Neural progenitor cell (in vitro differentiated cells): ENCODE measurements at regions not wholly inside any gene's neighbourhood (a gene's known extent, or its start where the extent isn't known, plus 50 kb on each side); places are given as distances from the start of the nearest gene placed in this dataset.

ENCODE experiments used
- DNase-seq: peaks from one replicate; pipeline ENCODE4 v3.0.0-alpha.2; 2016; ENCODE audit warnings: low spot score
- H2AFZ ChIP-seq: fragments of 200-600 bp; sonication (generic); replicated peaks from 2 replicates; pipeline ENCODE4 v1.6.1; 2016; ENCODE audit warnings: antibody characterized with exemption
- H3F3A ChIP-seq: fragments of 200-600 bp; sonication (generic); 2 replicates; pipeline ENCODE4 v1.6.1; 2016; ENCODE audit warnings: antibody characterized with exemption, low read depth
- H3K27ac ChIP-seq: fragments of 200-600 bp; sonication (generic); 2 replicates; pipeline ENCODE4 v1.5.1; 2016; ENCODE audit warnings: mild to moderate bottlenecking
- H3K27me3 ChIP-seq: fragments of 200-600 bp; sonication (generic); 2 replicates; pipeline ENCODE4 v1.6.1; 2016; ENCODE audit warnings: mild to moderate bottlenecking, moderate library complexity
- H3K36me3 ChIP-seq: fragments of 200-600 bp; sonication (generic); 2 replicates; pipeline ENCODE4 v1.5.1; 2016
- H3K4me1 ChIP-seq: fragments of 200-600 bp; sonication (generic); 2 replicates; pipeline ENCODE4 v1.6.1; 2016; ENCODE audit warnings: mixed run types
- H3K4me2 ChIP-seq: fragments of 200-600 bp; sonication (generic); 2 replicates; pipeline ENCODE4 v1.6.1; 2016
- H3K4me3 ChIP-seq: fragments of 200-600 bp; sonication (generic); 2 replicates; pipeline ENCODE4 v1.5.1; 2016
- H3K79me2 ChIP-seq: fragments of 200-600 bp; sonication (generic); 2 replicates; pipeline ENCODE4 v1.6.1; 2016; ENCODE audit warnings: low read depth
- H3K9ac ChIP-seq: fragments of 200-600 bp; sonication (generic); 2 replicates; pipeline ENCODE4 v1.6.1; 2016
- H3K9me3 ChIP-seq: fragments of 200-600 bp; sonication (generic); 2 replicates; pipeline ENCODE4 v1.5.1; 2016; ENCODE audit warnings: low read depth
- H4K20me1 ChIP-seq: fragments of 200-600 bp; sonication (generic); 2 replicates; pipeline ENCODE4 v1.6.1; 2016; ENCODE audit warnings: low read depth
- H3K27ac Mint-ChIP-seq: 3 replicates; pipeline ENCODE4 v1.8.0; 2021; ENCODE audit warnings: mixed read lengths
- H3K27me3 Mint-ChIP-seq: 2 replicates; pipeline ENCODE4 v1.8.0; 2022; ENCODE audit warnings: low read depth, mild to moderate bottlenecking, inconsistent platforms, moderate library complexity, mixed read lengths; ENCODE audit not compliant: insufficient read depth
- H3K36me3 Mint-ChIP-seq: 3 replicates; pipeline ENCODE4 v1.8.0; 2021; ENCODE audit warnings: mixed read lengths
- H3K4me1 Mint-ChIP-seq: 3 replicates; pipeline ENCODE4 v1.8.0; 2021; ENCODE audit warnings: mixed read lengths
- H3K4me3 Mint-ChIP-seq: 3 replicates; pipeline ENCODE4 v1.8.0; 2021; ENCODE audit warnings: mild to moderate bottlenecking, moderate library complexity, mixed read lengths
- H3K9me3 Mint-ChIP-seq: 3 replicates; pipeline ENCODE4 v1.8.0; 2020; ENCODE audit warnings: mixed read lengths
- EZH2 ChIP-seq: fragments of 200-600 bp; sonication (generic); IDR thresholded peaks from 2 replicates; pipeline ENCODE4 v1.6.1; 2017; ENCODE audit warnings: antibody characterized with exemption, mild to moderate bottlenecking, moderate library complexity
- EZH2phosphoT487 ChIP-seq: fragments of 200-600 bp; sonication (generic); IDR thresholded peaks from 2 replicates; pipeline ENCODE4 v1.6.1; 2017; ENCODE audit warnings: antibody characterized with exemption
- TF ChIP-seq, protein P1 (sequence below): fragments of 200-600 bp; sonication (generic); IDR thresholded peaks from 2 replicates; pipeline ENCODE4 v1.5.1; 2017; ENCODE audit warnings: antibody characterized with exemption, mild to moderate bottlenecking

- no peaks in the 10 kb centered on the region for H3K79me2 ChIP-seq
- no peaks in the 10 kb centered on the region for H3K9me3 ChIP-seq
- Mint-ChIP-seq H3K36me3 (no peaks in the 10 kb centered on the region), H3K9me3 (peaks cover 3% of the 10 kb centered on the region), H3K4me3 (no peak overlapping the region), H3K27me3 (peaks cover 2% of the 10 kb centered on the region), H3K27ac (no peak overlapping the region), H3K4me1 (no peaks in the 10 kb centered on the region)
- no peaks in the 10 kb centered on the region for H4K20me1 ChIP-seq
- DNase-seq = no peak
- no peak overlapping the region for H3K4me2 ChIP-seq
- H3K27ac ChIP-seq = no peak overlapping the region
- H3K36me3 ChIP-seq = no peaks in the 10 kb centered on the region
- no peak overlapping the region for H3K9ac ChIP-seq
- TF ChIP-seq EZH2 (no peak), EZH2phosphoT487 (no peak)
- TF ChIP-seq, protein P1, sequence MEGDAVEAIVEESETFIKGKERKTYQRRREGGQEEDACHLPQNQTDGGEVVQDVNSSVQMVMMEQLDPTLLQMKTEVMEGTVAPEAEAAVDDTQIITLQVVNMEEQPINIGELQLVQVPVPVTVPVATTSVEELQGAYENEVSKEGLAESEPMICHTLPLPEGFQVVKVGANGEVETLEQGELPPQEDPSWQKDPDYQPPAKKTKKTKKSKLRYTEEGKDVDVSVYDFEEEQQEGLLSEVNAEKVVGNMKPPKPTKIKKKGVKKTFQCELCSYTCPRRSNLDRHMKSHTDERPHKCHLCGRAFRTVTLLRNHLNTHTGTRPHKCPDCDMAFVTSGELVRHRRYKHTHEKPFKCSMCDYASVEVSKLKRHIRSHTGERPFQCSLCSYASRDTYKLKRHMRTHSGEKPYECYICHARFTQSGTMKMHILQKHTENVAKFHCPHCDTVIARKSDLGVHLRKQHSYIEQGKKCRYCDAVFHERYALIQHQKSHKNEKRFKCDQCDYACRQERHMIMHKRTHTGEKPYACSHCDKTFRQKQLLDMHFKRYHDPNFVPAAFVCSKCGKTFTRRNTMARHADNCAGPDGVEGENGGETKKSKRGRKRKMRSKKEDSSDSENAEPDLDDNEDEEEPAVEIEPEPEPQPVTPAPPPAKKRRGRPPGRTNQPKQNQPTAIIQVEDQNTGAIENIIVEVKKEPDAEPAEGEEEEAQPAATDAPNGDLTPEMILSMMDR = no peak
- no peaks in the 10 kb centered on the region for H3K27me3 ChIP-seq
- H3K4me3 ChIP-seq = no peak overlapping the region
- no peaks in the 10 kb centered on the region for H3K4me1 ChIP-seq
- no peaks in the 10 kb centered on the region for H3F3A ChIP-seq
- H2AFZ ChIP-seq = no peak overlapping the region
Observed at GRCh38 chr12:30323008-30323407, 372.7 kb downstream of the IPO8 start.

DNA sequence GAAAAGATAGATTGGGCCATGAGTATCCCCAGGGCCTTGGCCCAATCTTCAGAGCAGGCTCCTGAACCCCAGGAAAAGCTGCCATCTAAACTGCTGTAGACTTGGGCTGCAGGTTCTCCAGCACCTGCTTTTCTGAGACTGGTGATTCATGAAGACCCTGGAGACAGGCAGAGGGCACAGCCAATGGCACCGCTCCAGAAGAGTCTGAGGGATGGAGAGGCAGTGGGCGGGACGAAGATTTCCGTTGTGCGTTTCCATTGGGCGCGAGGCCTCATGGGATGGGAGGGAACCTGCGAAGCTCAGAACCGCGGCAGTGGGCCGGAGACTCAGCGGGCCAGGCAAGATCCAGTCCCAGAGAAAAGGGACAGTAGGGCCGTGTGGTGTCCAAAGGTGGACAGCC, 375.1 kb downstream of the IPO8 start:
- DNase-seq = no peak
- Histone ChIP-seq H3K9me3 (no peaks in the 10 kb centered on the region), H3K79me2 (no peaks in the 10 kb centered on the region), H3K4me3 (no peak overlapping the region), H3K27ac (no peak overlapping the region), H3F3A (no peaks in the 10 kb centered on the region), H4K20me1 (no peaks in the 10 kb centered on the region), H3K4me1 (no peaks in the 10 kb centered on the region), H2AFZ (no peak overlapping the region), H3K9ac (no peak overlapping the region), H3K4me2 (no peak overlapping the region), H3K36me3 (no peaks in the 10 kb centered on the region), H3K27me3 (no peaks in the 10 kb centered on the region)
- H3K4me3 Mint-ChIP-seq = no peak overlapping the region
- no peaks in the 10 kb centered on the region for H3K4me1 Mint-ChIP-seq
- H3K36me3 Mint-ChIP-seq = no peaks in the 10 kb centered on the region
- no peak overlapping the region for H3K27ac Mint-ChIP-seq
- H3K27me3 Mint-ChIP-seq = peaks cover 3% of the 10 kb centered on the region
- no peak for TF ChIP-seq EZH2
- TF ChIP-seq EZH2phosphoT487 = no peak
- TF ChIP-seq, protein P1 = no peak
- peaks cover 6% of the 10 kb centered on the region for H3K9me3 Mint-ChIP-seq

- Histone ChIP-seq H3K36me3 (no peaks in the 10 kb centered on the region), H3K9ac (no peak overlapping the region), H3K4me3 (no peak overlapping the region), H3K4me2 (no peak overlapping the region), H3K9me3 (no peaks in the 10 kb centered on the region), H2AFZ (no peak overlapping the region), H3K27ac (no peak overlapping the region), H3K4me1 (no peaks in the 10 kb centered on the region), H3F3A (no peaks in the 10 kb centered on the region), H3K27me3 (no peaks in the 10 kb centered on the region), H3K79me2 (no peaks in the 10 kb centered on the region), H4K20me1 (no peaks in the 10 kb centered on the region)
- H3K36me3 Mint-ChIP-seq = no peaks in the 10 kb centered on the region
- no peak for DNase-seq
- no peak overlapping the region for H3K27ac Mint-ChIP-seq
- H3K4me1 Mint-ChIP-seq = no peaks in the 10 kb centered on the region
- peaks cover 5% of the 10 kb centered on the region for H3K9me3 Mint-ChIP-seq
- H3K4me3 Mint-ChIP-seq = no peak overlapping the region
- H3K27me3 Mint-ChIP-seq = peaks cover 2% of the 10 kb centered on the region
- TF ChIP-seq, protein P1 = no peak
- no peak for TF ChIP-seq EZH2
- no peak for TF ChIP-seq EZH2phosphoT487
Observed at GRCh38 chr12:30314506-30315100, 381.1 kb downstream of the IPO8 start.
